ENCODE measurements at regions not wholly inside any gene's neighbourhood (a gene's known extent, or its start where the extent isn't known, plus 50 kb on each side); places are given as distances from the start of the nearest gene placed in this dataset.

- Histone ChIP-seq H3K27me3 (ENCODE audit: insufficient read depth, poor library complexity, severe bottlenecking) (no peaks in the 10 kb centered on the region), H3K4me3 (replicated peaks; ENCODE audit: insufficient read depth, low read length) (no peak overlapping the region), H3K27ac (replicated peaks) (no peak overlapping the region)
- TF ChIP-seq SPI1 (IDR thresholded peaks at IDR 0.05; ENCODE audit: borderline replicate concordance, low read depth) (no peak), REST (IDR thresholded peaks at IDR 0.05; ENCODE audit: insufficient replicate concordance, low read depth) (no peak), GABPA (IDR thresholded peaks at IDR 0.05; ENCODE audit: low read depth) (no peak), CTCF (IDR thresholded peaks at IDR 0.05; ENCODE audit: insufficient read depth, low read length) (no peak), POLR2AphosphoS5 (IDR thresholded peaks at IDR 0.05; ENCODE audit: low read depth) (no peak)
- DNase-seq (ENCODE audit: low read depth in 1 of 2, low spot score in 1 of 2), result no peak
Measured at GRCh38 chr3:8451696-8452095, 49.9 kb upstream of the LMCD1 start.

Measured in HL-60 (cell line).